ENCODE measurements at regions not wholly inside any gene's neighbourhood (a gene's known extent, or its start where the extent isn't known, plus 50 kb on each side); places are given as distances from the start of the nearest gene placed in this dataset.

DNA sequence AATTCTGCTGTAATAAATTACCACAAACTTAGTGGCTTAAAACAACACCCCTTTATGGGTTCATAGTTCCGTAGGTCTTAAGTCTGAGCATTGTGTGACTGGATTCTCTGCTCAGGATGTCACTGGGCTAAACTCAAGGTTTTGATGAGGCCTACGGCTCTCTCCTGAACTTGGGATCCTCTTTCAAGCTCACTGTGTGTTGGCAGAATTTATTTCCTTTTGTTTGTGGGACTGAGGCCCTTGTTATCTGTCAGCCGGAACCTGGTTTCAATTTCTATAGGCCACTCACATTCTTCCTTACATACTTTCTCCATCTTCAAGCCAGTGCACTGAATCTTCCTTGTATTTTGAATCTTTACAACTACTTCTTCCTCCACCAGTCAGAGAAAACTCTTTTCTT lies 290.2 kb downstream of the AKAIN1 start:
- H3K36me3 ChIP-seq = no peaks in the 10 kb centered on the region
- H3K27ac ChIP-seq = no peak overlapping the region
- no peaks in the 10 kb centered on the region for H3K9me3 ChIP-seq
- no peak for TF ChIP-seq POLR2A (IDR thresholded peaks at IDR 0.05)
- TF ChIP-seq, protein P1, sequence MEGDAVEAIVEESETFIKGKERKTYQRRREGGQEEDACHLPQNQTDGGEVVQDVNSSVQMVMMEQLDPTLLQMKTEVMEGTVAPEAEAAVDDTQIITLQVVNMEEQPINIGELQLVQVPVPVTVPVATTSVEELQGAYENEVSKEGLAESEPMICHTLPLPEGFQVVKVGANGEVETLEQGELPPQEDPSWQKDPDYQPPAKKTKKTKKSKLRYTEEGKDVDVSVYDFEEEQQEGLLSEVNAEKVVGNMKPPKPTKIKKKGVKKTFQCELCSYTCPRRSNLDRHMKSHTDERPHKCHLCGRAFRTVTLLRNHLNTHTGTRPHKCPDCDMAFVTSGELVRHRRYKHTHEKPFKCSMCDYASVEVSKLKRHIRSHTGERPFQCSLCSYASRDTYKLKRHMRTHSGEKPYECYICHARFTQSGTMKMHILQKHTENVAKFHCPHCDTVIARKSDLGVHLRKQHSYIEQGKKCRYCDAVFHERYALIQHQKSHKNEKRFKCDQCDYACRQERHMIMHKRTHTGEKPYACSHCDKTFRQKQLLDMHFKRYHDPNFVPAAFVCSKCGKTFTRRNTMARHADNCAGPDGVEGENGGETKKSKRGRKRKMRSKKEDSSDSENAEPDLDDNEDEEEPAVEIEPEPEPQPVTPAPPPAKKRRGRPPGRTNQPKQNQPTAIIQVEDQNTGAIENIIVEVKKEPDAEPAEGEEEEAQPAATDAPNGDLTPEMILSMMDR (IDR thresholded peaks at IDR 0.05) = no peak
- no peak for TF ChIP-seq POLR2AphosphoS5 (IDR thresholded peaks at IDR 0.05)
- no peak for TF ChIP-seq EP300 (IDR thresholded peaks at IDR 0.05)
- intact Hi-C loops (cut with DNase I) = no loop called here
- no peak for DNase-seq
- H3K27me3 ChIP-seq = no peaks in the 10 kb centered on the region
- no peaks in the 10 kb centered on the region for H3K4me1 ChIP-seq
- WGBS, 2 donors = 63 to 72% methylated on average over 3 of the region's 3 CpGs
- H3K4me3 ChIP-seq = no peak overlapping the region

- TF ChIP-seq POLR2A (IDR thresholded peaks at IDR 0.05) (no peak), EP300 (IDR thresholded peaks at IDR 0.05) (no peak), POLR2AphosphoS5 (IDR thresholded peaks at IDR 0.05) (no peak)
- TF ChIP-seq, protein P1 (IDR thresholded peaks at IDR 0.05) = no peak
- H3K4me3 ChIP-seq = no peak overlapping the region
- H3K27me3 ChIP-seq = no peaks in the 10 kb centered on the region
- H3K27ac ChIP-seq = no peak overlapping the region
- DNase-seq = no peak
- intact Hi-C loops (cut with DNase I) = no loop called here
- no peaks in the 10 kb centered on the region for H3K4me1 ChIP-seq
- no peaks in the 10 kb centered on the region for H3K36me3 ChIP-seq
- 29 to 43% methylated on average over 6 of the region's 6 CpGs for WGBS, 2 donors
- peaks cover 0 to 11% (median 5%) of the 10 kb centered on the region in 4 donors for H3K9me3 ChIP-seq
Observed at GRCh38 chr18:4888251-4889040, 308.6 kb downstream of the AKAIN1 start.

DNA sequence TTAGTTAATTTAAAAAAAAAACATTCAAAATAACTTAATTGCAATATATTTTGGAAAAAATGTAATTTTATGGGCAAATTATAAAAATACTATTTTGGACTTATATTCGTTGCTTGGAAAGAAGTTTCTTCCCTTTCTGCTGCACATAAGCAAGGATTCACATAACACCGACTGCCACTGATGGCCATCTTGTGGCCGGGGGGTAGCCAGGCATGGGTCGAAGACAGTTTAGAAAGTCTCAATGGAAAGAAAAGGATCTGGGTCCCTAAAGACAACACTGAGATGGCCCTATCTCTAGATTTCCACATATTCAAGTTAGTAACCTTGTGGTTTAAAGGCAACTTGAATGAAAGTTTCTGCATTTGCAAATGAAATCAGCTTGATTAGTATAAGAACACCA lies 318.6 kb downstream of the AKAIN1 start:
- no peak for DNase-seq
- 74 to 82% methylated on average over 4 of the region's 4 CpGs for WGBS, 2 donors
- peaks cover 0 to 5% (median 0%) of the 10 kb centered on the region in 4 donors for H3K9me3 ChIP-seq
- TF ChIP-seq, protein P1 (IDR thresholded peaks at IDR 0.05) = no peak
- no peak for TF ChIP-seq POLR2AphosphoS5 (IDR thresholded peaks at IDR 0.05)
- no peak for TF ChIP-seq POLR2A (IDR thresholded peaks at IDR 0.05)
- TF ChIP-seq EP300 (IDR thresholded peaks at IDR 0.05) = no peak
- no peaks in the 10 kb centered on the region for H3K36me3 ChIP-seq
- intact Hi-C loops (cut with DNase I) = no loop called here
- H3K4me3 ChIP-seq = no peak overlapping the region
- H3K4me1 ChIP-seq = no peaks in the 10 kb centered on the region
- H3K27me3 ChIP-seq = no peaks in the 10 kb centered on the region
- H3K27ac ChIP-seq = no peak overlapping the region

DNA sequence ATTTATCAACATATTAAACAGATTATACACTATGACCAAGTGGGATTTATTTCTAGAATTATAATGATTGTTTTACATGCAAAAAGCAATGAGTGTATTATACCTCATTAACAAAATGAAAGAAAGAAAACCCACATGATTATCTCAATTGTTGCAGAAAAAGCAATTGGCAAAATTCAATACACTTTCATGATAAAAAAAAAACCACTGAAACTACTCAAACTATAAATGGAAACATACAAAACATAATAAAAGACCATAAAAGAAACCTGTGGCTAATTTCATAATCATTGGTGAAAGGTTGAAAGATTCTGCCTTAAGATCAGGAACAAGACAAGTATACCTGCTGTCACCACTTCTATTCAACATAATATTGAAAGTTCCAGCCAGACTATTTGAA lies 325.9 kb downstream of the AKAIN1 start:
- Histone ChIP-seq H3K9me3 (peaks cover 0 to 5% (median 2%) of the 10 kb centered on the region in 4 donors), H3K27ac (no peak overlapping the region), H3K4me3 (no peak overlapping the region), H3K27me3 (no peaks in the 10 kb centered on the region), H3K4me1 (no peaks in the 10 kb centered on the region), H3K36me3 (no peaks in the 10 kb centered on the region)
- no peak for TF ChIP-seq POLR2AphosphoS5 (IDR thresholded peaks at IDR 0.05)
- no peak for TF ChIP-seq POLR2A (IDR thresholded peaks at IDR 0.05)
- TF ChIP-seq, protein P1 (IDR thresholded peaks at IDR 0.05) = no peak
- TF ChIP-seq EP300 (IDR thresholded peaks at IDR 0.05) = no peak
- DNase-seq = no peak
- intact Hi-C loops (cut with DNase I) = no loop called here
